HCT116 (cell line): ENCODE measurements at regions not wholly inside any gene's neighbourhood (a gene's known extent, or its start where the extent isn't known, plus 50 kb on each side); places are given as distances from the start of the nearest gene placed in this dataset.

Source experiments
- ATAC-seq: fragments of 200-7000 bp; cut with Tn5 transposase; 2 replicates; pipeline ENCODE4 v1.9.1; 2020; ENCODE audit warnings: mild to moderate bottlenecking, moderate library complexity
- BruUV-seq: library from RNA; stranded (reverse); fragments of 400-500 nt; replicated peaks from 2 replicates; lab custom pipeline; 2021; lab: Mats Ljungman, UMichigan
- CTCF ChIA-PET: fragments of 300-600 bp; sonication (Branson Sonifier 250); formaldehyde crosslinking; loops from one replicate; lab custom pipeline; 2021; ENCODE audit warnings: antibody characterized with exemption; lab: Charles Lee
- POLR2A ChIA-PET: fragments of 300-600, 350-600 bp; sonication (Branson Sonifier 250); formaldehyde crosslinking; loops from one replicate; lab custom pipeline; 2021; ENCODE audit warnings: antibody characterized with exemption; lab: Charles Lee
- RAD21 ChIA-PET, 2 experiments: fragments of 300-600 bp; sonication (Branson Sonifier 250); formaldehyde crosslinking; loops; one replicate each; lab custom pipeline; 2023; ENCODE audit warnings: low total read pairs in 2 of 2; ENCODE audit not compliant: uncharacterized antibody in 2 of 2, unreplicated experiment in 2 of 2, low non-redundant PET in 1 of 2; lab: Charles Lee
- DNase-seq: peaks from one replicate; pipeline ENCODE4 v3.0.0-alpha.2; 2010; ENCODE audit warnings: low read depth, low spot score
- H2AFZ ChIP-seq: fragments of 200-600 bp; shearing (Covaris generic), sonication (generic); 2 replicates; pipeline ENCODE4 v1.6.1; 2017; ENCODE audit warnings: low read depth, mixed run types, mixed read lengths, antibody characterized with exemption, low read length; ENCODE audit not compliant: poor library complexity, severe bottlenecking
- H3K27ac ChIP-seq: 2 replicates; pipeline ENCODE4 v1.5.1; 2012; ENCODE audit warnings: low read depth, low read length
- H3K27me3 ChIP-seq: fragments of 200-600 bp; sonication (generic); 2 replicates; pipeline ENCODE4 v1.6.1; 2016; ENCODE audit warnings: mixed run types, low read length, mixed read lengths; ENCODE audit not compliant: insufficient read depth
- H3K36me3 ChIP-seq, 2 experiments: fragments of 200-500 bp in 1 of 2; fragments of 200-600 bp in 1 of 2; sonication (Bioruptor generic) in 1 of 2; sonication (generic) in 1 of 2; 2 replicates each; pipeline versions ENCODE4 v1.5.1 to v1.6.1; 2014 to 2016; ENCODE audit warnings: low read length in 2 of 2, inconsistent platforms in 1 of 2, mixed read lengths in 1 of 2, mixed run types in 1 of 2; ENCODE audit not compliant: insufficient read depth in 2 of 2, control insufficient read depth in 1 of 2
- H3K4me1 ChIP-seq, 2 experiments: fragments of 200-600 bp in 1 of 2; sonication (generic) in 1 of 2; 2 replicates each; pipeline versions ENCODE4 v1.5.1 to v1.6.1; 2012 to 2017; ENCODE audit warnings: low read length in 2 of 2, inconsistent platforms in 1 of 2, mild to moderate bottlenecking in 1 of 2, mixed read lengths in 1 of 2, mixed run types in 1 of 2, moderate library complexity in 1 of 2; ENCODE audit not compliant: insufficient read depth in 2 of 2, control insufficient read depth in 1 of 2
- H3K4me2 ChIP-seq: fragments of 200-600 bp; sonication (generic); 2 replicates; pipeline ENCODE4 v1.6.1; 2017; ENCODE audit warnings: mixed run types, low read length, mixed read lengths
- H3K4me3 ChIP-seq, 2 experiments: fragments of 200-600 bp in 1 of 2; sonication (generic) in 1 of 2; replicated peaks in 1 of 2; 2 replicates each; pipeline ENCODE4 v1.5.1; 2011 to 2016; ENCODE audit warnings: low read length in 2 of 2, control low read depth in 1 of 2, low read depth in 1 of 2, mild to moderate bottlenecking in 1 of 2, mixed read lengths in 1 of 2, mixed run types in 1 of 2
- H3K79me2 ChIP-seq: fragments of 200-600 bp; sonication (generic); 2 replicates; pipeline ENCODE4 v1.6.1; 2017; ENCODE audit warnings: mild to moderate bottlenecking, mixed run types, low read length, moderate library complexity, mixed read lengths; ENCODE audit not compliant: insufficient read depth
- H3K9ac ChIP-seq: fragments of 200-600 bp; sonication (generic); 2 replicates; pipeline ENCODE4 v1.6.1; 2016; ENCODE audit warnings: low read length, mixed read lengths
- H3K9me2 ChIP-seq: fragments of 200-600 bp; sonication (generic), shearing (Covaris generic); 2 replicates; pipeline ENCODE4 v1.6.1; 2017; ENCODE audit warnings: mixed run types, mild to moderate bottlenecking, moderate library complexity; ENCODE audit not compliant: insufficient read depth
- H3K9me3 ChIP-seq, 2 experiments: fragments of 200-500 bp in 1 of 2; fragments of 200-600 bp in 1 of 2; sonication (Bioruptor generic) in 1 of 2; sonication (generic) in 1 of 2; 2 replicates each; pipeline ENCODE4 v1.6.1; 2014 to 2017; ENCODE audit warnings: low read length in 2 of 2, mixed read lengths in 2 of 2, inconsistent platforms in 1 of 2, low read depth in 1 of 2, mild to moderate bottlenecking in 1 of 2, mixed run types in 1 of 2, moderate library complexity in 1 of 2; ENCODE audit not compliant: control insufficient read depth in 1 of 2, insufficient read depth in 1 of 2
- H4K20me1 ChIP-seq: fragments of 200-600 bp; sonication (generic), shearing (Covaris generic); 2 replicates; pipeline ENCODE4 v1.6.1; 2017; ENCODE audit warnings: mixed run types, mild to moderate bottlenecking, moderate library complexity; ENCODE audit not compliant: insufficient read depth
- CBX3 ChIP-seq: IDR thresholded peaks from 2 replicates; pipeline ENCODE4 v1.6.1; 2012; ENCODE audit warnings: low read depth
- CEBPB ChIP-seq: IDR thresholded peaks from 2 replicates; pipeline ENCODE4 v1.6.1; 2012; ENCODE audit warnings: low read depth
- EZH2 ChIP-seq: fragments of 200-600 bp; sonication (generic); IDR thresholded peaks from 2 replicates; pipeline ENCODE4 v1.6.1; 2017; ENCODE audit warnings: antibody characterized with exemption, mixed run types
- EZH2phosphoT487 ChIP-seq: fragments of 200-600 bp; IDR thresholded peaks from 2 replicates; pipeline ENCODE4 v1.6.1; 2018; ENCODE audit warnings: antibody characterized with exemption, borderline replicate concordance
- FOSL1 ChIP-seq: IDR thresholded peaks from 2 replicates; pipeline ENCODE4 v1.6.1; 2012; ENCODE audit warnings: low read depth
- POLR2A ChIP-seq: IDR thresholded peaks from 2 replicates; pipeline ENCODE4 v1.7.0; 2011; ENCODE audit warnings: borderline replicate concordance; ENCODE audit not compliant: insufficient read depth, insufficient read length; ENCODE audit errors: extremely low read depth
- RAD21 ChIP-seq: IDR thresholded peaks from 2 replicates; pipeline ENCODE4 v1.6.1; 2012; ENCODE audit warnings: low read depth, mild to moderate bottlenecking
- SRF ChIP-seq: IDR thresholded peaks from 2 replicates; pipeline ENCODE4 v1.6.1; 2012; ENCODE audit warnings: low read depth
- TCF7L2 ChIP-seq: IDR thresholded peaks from 2 replicates; pipeline ENCODE4 v1.7.0; 2011; ENCODE audit warnings: borderline replicate concordance, inconsistent platforms; ENCODE audit not compliant: insufficient read depth, insufficient read length; ENCODE audit errors: extremely low read depth
- YY1 ChIP-seq: IDR thresholded peaks from 2 replicates; pipeline ENCODE4 v1.6.1; 2011; ENCODE audit warnings: low read length, low read depth, moderate library complexity, mild to moderate bottlenecking; ENCODE audit not compliant: insufficient replicate concordance; ENCODE audit errors: extremely low read depth
- ZFX ChIP-seq: fragments of 450-650 bp; IDR thresholded peaks from 2 replicates; pipeline ENCODE4 v1.6.1; 2017
- intact Hi-C: fragments of 100-400 bp; cut with micrococcal nuclease; formaldehyde crosslinking; loops from 2 replicates; pipeline ENCODE4 v1.10.0; 2022
- TF ChIP-seq, protein P1 (sequence below): IDR thresholded peaks from 2 replicates; pipeline ENCODE4 v1.6.1; 2011; ENCODE audit warnings: mild to moderate bottlenecking, low read length, moderate library complexity; ENCODE audit not compliant: insufficient replicate concordance; ENCODE audit errors: extremely low read depth
- TF ChIP-seq, protein P2 (sequence below): IDR thresholded peaks from 2 replicates; pipeline ENCODE4 v1.6.1; 2012
- TF ChIP-seq, protein P3 (sequence below), 3 experiments: fragments of 200-600 bp in 1 of 3; sonication (generic) in 1 of 3; IDR thresholded peaks in 2 of 3; conservative IDR thresholded peaks in 1 of 3; 2 replicates each; pipeline ENCODE4 v1.5.1; 2012 to 2017; ENCODE audit warnings: low read depth in 2 of 3, low read length in 2 of 3, antibody characterized with exemption in 1 of 3, borderline replicate concordance in 1 of 3, control low read depth in 1 of 3, mild to moderate bottlenecking in 1 of 3, mixed read lengths in 1 of 3, mixed run types in 1 of 3, moderate library complexity in 1 of 3; ENCODE audit not compliant: insufficient read depth in 1 of 3

DNA sequence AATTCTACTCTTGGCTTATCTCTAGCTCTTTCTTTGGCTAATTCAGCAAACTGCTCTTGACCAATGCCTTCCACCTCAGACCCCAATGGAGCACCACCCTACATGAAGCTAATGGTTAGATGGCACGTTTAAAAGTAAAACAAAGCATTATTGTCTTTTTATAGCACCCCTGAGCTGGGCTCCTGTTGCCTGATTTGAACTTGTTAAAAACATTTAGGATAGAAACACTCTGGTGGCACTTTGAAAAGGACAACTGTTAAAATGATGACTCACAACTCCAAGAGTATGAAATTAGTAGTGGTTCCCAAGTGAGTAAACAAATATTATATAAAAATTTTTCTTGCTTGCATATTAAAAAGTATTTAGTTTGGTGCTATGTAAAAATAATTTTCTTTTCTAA is 299.6 kb upstream of the DCN start:
- no peak for ATAC-seq

DNA sequence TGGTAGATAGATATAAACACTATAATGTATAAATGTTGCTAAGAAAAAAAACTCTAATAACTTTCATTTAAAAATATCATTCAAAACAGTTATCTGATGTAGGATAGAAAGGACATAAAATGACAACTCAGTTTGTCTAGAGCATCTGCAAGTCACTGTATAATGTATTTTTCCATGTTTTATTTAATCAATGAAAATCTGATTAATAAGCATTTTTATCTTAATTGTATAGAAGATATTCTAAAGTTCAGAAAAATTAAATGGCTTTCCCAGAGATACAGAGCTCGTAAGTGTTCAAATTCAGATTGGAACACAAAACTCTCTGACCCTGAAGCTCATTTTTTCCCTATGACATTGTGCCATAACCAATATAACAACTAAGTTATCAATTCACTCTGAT is 295.9 kb upstream of the DCN start:
- intact Hi-C loops = no loop called here
- RAD21 ChIA-PET = no interaction called here
- H3K9ac ChIP-seq = no peak overlapping the region
- POLR2A ChIA-PET = no interaction called here
- no peak overlapping the region for H3K4me3 ChIP-seq
- no peaks in the 10 kb centered on the region for H3K9me2 ChIP-seq
- ATAC-seq = no peak
- no peaks in the 10 kb centered on the region for H3K4me1 ChIP-seq
- H3K27me3 ChIP-seq = no peaks in the 10 kb centered on the region
- DNase-seq = no peak
- no TSS peak for BruUV-seq
- no peak overlapping the region for H3K4me2 ChIP-seq
- CTCF ChIA-PET = no interaction called here
- no peaks in the 10 kb centered on the region for H3K36me3 ChIP-seq
- no peak for TF ChIP-seq TCF7L2
- TF ChIP-seq, protein P1, sequence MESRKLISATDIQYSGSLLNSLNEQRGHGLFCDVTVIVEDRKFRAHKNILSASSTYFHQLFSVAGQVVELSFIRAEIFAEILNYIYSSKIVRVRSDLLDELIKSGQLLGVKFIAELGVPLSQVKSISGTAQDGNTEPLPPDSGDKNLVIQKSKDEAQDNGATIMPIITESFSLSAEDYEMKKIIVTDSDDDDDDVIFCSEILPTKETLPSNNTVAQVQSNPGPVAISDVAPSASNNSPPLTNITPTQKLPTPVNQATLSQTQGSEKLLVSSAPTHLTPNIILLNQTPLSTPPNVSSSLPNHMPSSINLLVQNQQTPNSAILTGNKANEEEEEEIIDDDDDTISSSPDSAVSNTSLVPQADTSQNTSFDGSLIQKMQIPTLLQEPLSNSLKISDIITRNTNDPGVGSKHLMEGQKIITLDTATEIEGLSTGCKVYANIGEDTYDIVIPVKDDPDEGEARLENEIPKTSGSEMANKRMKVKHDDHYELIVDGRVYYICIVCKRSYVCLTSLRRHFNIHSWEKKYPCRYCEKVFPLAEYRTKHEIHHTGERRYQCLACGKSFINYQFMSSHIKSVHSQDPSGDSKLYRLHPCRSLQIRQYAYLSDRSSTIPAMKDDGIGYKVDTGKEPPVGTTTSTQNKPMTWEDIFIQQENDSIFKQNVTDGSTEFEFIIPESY = no peak
- TF ChIP-seq SRF = no peak
- no peak for TF ChIP-seq CBX3
- TF ChIP-seq, protein P2, sequence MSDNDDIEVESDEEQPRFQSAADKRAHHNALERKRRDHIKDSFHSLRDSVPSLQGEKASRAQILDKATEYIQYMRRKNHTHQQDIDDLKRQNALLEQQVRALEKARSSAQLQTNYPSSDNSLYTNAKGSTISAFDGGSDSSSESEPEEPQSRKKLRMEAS = no peak
- no peak for TF ChIP-seq POLR2A
- TF ChIP-seq CEBPB = no peak
- TF ChIP-seq, protein P3, sequence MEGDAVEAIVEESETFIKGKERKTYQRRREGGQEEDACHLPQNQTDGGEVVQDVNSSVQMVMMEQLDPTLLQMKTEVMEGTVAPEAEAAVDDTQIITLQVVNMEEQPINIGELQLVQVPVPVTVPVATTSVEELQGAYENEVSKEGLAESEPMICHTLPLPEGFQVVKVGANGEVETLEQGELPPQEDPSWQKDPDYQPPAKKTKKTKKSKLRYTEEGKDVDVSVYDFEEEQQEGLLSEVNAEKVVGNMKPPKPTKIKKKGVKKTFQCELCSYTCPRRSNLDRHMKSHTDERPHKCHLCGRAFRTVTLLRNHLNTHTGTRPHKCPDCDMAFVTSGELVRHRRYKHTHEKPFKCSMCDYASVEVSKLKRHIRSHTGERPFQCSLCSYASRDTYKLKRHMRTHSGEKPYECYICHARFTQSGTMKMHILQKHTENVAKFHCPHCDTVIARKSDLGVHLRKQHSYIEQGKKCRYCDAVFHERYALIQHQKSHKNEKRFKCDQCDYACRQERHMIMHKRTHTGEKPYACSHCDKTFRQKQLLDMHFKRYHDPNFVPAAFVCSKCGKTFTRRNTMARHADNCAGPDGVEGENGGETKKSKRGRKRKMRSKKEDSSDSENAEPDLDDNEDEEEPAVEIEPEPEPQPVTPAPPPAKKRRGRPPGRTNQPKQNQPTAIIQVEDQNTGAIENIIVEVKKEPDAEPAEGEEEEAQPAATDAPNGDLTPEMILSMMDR (IDR thresholded peaks at IDR 0.05 in 2 of 3, conservative IDR thresholded peaks at IDR 0.05 in 1 of 3; ENCODE audit: borderline replicate concordance in 1 of 3, insufficient read depth in 1 of 3, low read depth in 2 of 3, low read length in 2 of 3) = no peak
- no peak for TF ChIP-seq EZH2phosphoT487
- TF ChIP-seq EZH2 = no peak
- TF ChIP-seq, all 23 proteins: peak for 0
- no peaks in the 10 kb centered on the region for H4K20me1 ChIP-seq
- H3K9me3 ChIP-seq = no peaks in the 10 kb centered on the region
- no peak overlapping the region for H2AFZ ChIP-seq
- H3K27ac ChIP-seq = no peak overlapping the region
- no peaks in the 10 kb centered on the region for H3K79me2 ChIP-seq

More for the DNA sequence above, 299.6 kb upstream of the DCN start:
- Histone ChIP-seq H4K20me1 (no peaks in the 10 kb centered on the region), H3K4me2 (no peak overlapping the region), H2AFZ (no peak overlapping the region), H3K9ac (no peak overlapping the region), H3K9me3 (no peaks in the 10 kb centered on the region), H3K27ac (no peak overlapping the region), H3K4me1 (no peaks in the 10 kb centered on the region), H3K27me3 (no peaks in the 10 kb centered on the region), H3K9me2 (no peaks in the 10 kb centered on the region), H3K4me3 (no peak overlapping the region), H3K79me2 (no peaks in the 10 kb centered on the region), H3K36me3 (no peaks in the 10 kb centered on the region)
- DNase-seq = no peak
- intact Hi-C loops = no loop called here
- ChIA-PET RAD21 (no interaction called here), CTCF (no interaction called here), POLR2A (no interaction called here)
- BruUV-seq = no TSS peak
- TF ChIP-seq YY1 (no peak), RAD21 (no peak), ZFX (no peak), POLR2A (no peak), FOSL1 (no peak)
- TF ChIP-seq, protein P2 = no peak
